ENCODE measurements at regions not wholly inside any gene's neighbourhood (a gene's known extent, or its start where the extent isn't known, plus 50 kb on each side); places are given as distances from the start of the nearest gene placed in this dataset.

- no peak overlapping the region for H3K9ac ChIP-seq (ENCODE audit: control insufficient read depth, extremely low read depth, insufficient read depth, low read length)
- H3K4me1 ChIP-seq (ENCODE audit: control insufficient read depth, extremely low read depth, insufficient read depth, low read length), result no peaks in the 10 kb centered on the region
- no peak overlapping the region for H3K4me3 ChIP-seq (ENCODE audit: control insufficient read depth in 2 of 3, extremely low read depth in 1 of 3, insufficient read depth in 2 of 3, low read depth in 1 of 3, low read length in 3 of 3)
- H3K36me3 ChIP-seq (ENCODE audit: control insufficient read depth in 2 of 2, extremely low read depth in 1 of 2, insufficient read depth in 2 of 2, low read length in 2 of 2), result no peaks in the 10 kb centered on the region
- H3K9me3 ChIP-seq (ENCODE audit: control insufficient read depth, low read depth, low read length), result no peaks in the 10 kb centered on the region
- no peak overlapping the region for H3K4me2 ChIP-seq (ENCODE audit: control insufficient read depth, extremely low read depth, insufficient read depth, low read depth, low read length)
- DNase-seq (ENCODE audit: low read depth, low spot score), result no peak
- H3K9me1 ChIP-seq (ENCODE audit: control insufficient read depth, extremely low read depth, insufficient read depth, low read length), result no peaks in the 10 kb centered on the region
- no peaks in the 10 kb centered on the region for H3K79me2 ChIP-seq (ENCODE audit: control insufficient read depth, insufficient read depth, low read length)
- no peaks in the 10 kb centered on the region for H3K27me3 ChIP-seq (ENCODE audit: control insufficient read depth, extremely low read depth, insufficient read depth, low read length)
- TF ChIP-seq CTCF (optimal IDR thresholded peaks at IDR 0.05 in 1 of 3, IDR thresholded peaks at IDR 0.05 in 1 of 3, conservative IDR thresholded peaks at IDR 0.05 in 1 of 3; ENCODE audit: extremely low read depth in 1 of 3, insufficient read depth in 2 of 3, low read length in 3 of 3), result no peak
- TF ChIP-seq EZH2 (IDR thresholded peaks at IDR 0.05; ENCODE audit: low read length), result no peak
- H4K20me1 ChIP-seq (ENCODE audit: control insufficient read depth, extremely low read depth, insufficient read depth, low read length), result no peaks in the 10 kb centered on the region
- no peak overlapping the region for H2AFZ ChIP-seq (ENCODE audit: control insufficient read depth, low read length)
- H3K27ac ChIP-seq (ENCODE audit: control insufficient read depth, insufficient read depth, low read length), result no peak overlapping the region
- dilution Hi-C loops (cut with MboI; ENCODE audit: extremely low pct_ligation_motif_present, low sequenced_read_pairs), result no loop called here
- FAIRE-seq, result no peak
Measured at GRCh38 chr5:18370531-18370930, 736.3 kb downstream of the TAF11L14 start.

DNA sequence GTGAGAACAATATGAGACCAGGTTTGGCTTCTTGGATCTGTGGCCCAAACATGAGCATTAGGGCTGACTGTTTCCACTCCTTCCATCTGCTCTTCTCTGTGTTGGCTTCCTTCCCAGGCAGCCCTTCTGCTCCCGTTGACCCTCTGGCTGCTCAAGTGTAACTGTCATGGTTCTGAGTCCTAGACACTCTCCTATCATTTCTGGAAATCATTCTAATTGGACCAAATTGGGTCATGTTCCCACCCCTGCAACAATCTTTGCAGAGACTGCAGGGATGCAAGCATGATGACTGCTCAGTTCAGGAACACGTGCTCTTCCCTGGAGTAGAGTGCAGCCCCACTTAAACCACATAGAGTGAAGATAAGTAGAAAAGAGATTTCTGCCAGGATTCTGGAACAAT lies 741.4 kb downstream of the TAF11L14 start:
- Histone ChIP-seq H3K9me3 (ENCODE audit: control insufficient read depth, low read depth, low read length) (no peaks in the 10 kb centered on the region), H3K4me3 (ENCODE audit: control insufficient read depth in 2 of 3, extremely low read depth in 1 of 3, insufficient read depth in 2 of 3, low read depth in 1 of 3, low read length in 3 of 3) (no peak overlapping the region), H4K20me1 (ENCODE audit: control insufficient read depth, extremely low read depth, insufficient read depth, low read length) (no peaks in the 10 kb centered on the region), H3K4me2 (ENCODE audit: control insufficient read depth, extremely low read depth, insufficient read depth, low read depth, low read length) (no peak overlapping the region), H3K27ac (ENCODE audit: control insufficient read depth, insufficient read depth, low read length) (no peak overlapping the region), H3K9ac (ENCODE audit: control insufficient read depth, extremely low read depth, insufficient read depth, low read length) (no peak overlapping the region), H3K36me3 (ENCODE audit: control insufficient read depth in 2 of 2, extremely low read depth in 1 of 2, insufficient read depth in 2 of 2, low read length in 2 of 2) (no peaks in the 10 kb centered on the region), H3K4me1 (ENCODE audit: control insufficient read depth, extremely low read depth, insufficient read depth, low read length) (no peaks in the 10 kb centered on the region), H3K27me3 (ENCODE audit: control insufficient read depth, extremely low read depth, insufficient read depth, low read length) (no peaks in the 10 kb centered on the region), H3K79me2 (ENCODE audit: control insufficient read depth, insufficient read depth, low read length) (no peaks in the 10 kb centered on the region), H3K9me1 (ENCODE audit: control insufficient read depth, extremely low read depth, insufficient read depth, low read length) (no peaks in the 10 kb centered on the region), H2AFZ (ENCODE audit: control insufficient read depth, low read length) (no peak overlapping the region)
- FAIRE-seq, result no peak
- DNase-seq (ENCODE audit: low read depth, low spot score), result no peak
- dilution Hi-C loops (cut with MboI; ENCODE audit: extremely low pct_ligation_motif_present, low sequenced_read_pairs), result no loop called here
- no peak for TF ChIP-seq EZH2 (IDR thresholded peaks at IDR 0.05; ENCODE audit: low read length)
- TF ChIP-seq CTCF (optimal IDR thresholded peaks at IDR 0.05 in 1 of 3, IDR thresholded peaks at IDR 0.05 in 1 of 3, conservative IDR thresholded peaks at IDR 0.05 in 1 of 3; ENCODE audit: extremely low read depth in 1 of 3, insufficient read depth in 2 of 3, low read length in 3 of 3), result no peak
